Prostate gland (tissue), 2 donors: ENCODE measurements at regions not wholly inside any gene's neighbourhood (a gene's known extent, or its start where the extent isn't known, plus 50 kb on each side); places are given as distances from the start of the nearest gene placed in this dataset.

ENCODE experiments used
- DNase-seq: peaks from one replicate; pipeline ENCODE4 v3.0.0-alpha.2; 2019; ENCODE audit warnings: low spot score
- H3K27ac ChIP-seq, 2 donors: fragments of 200-600 bp; sonication (generic); 2 replicates each; pipeline ENCODE4 v1.5.1; 2017 to 2019
- H3K27me3 ChIP-seq: fragments of 200-600 bp; sonication (generic); replicated peaks from 2 replicates; pipeline ENCODE4 v1.5.1; 2019; ENCODE audit not compliant: insufficient read depth
- H3K36me3 ChIP-seq, 2 donors: fragments of 200-600 bp; sonication (generic); 1 replicate in 1 of 2; 2 replicates in 1 of 2; pipeline versions ENCODE4 v1.5.1 to v1.8.1; 2017 to 2019
- H3K4me1 ChIP-seq: fragments of 200-600 bp; sonication (generic); replicated peaks from 2 replicates; pipeline ENCODE4 v1.5.1; 2019
- H3K4me3 ChIP-seq, 2 donors: fragments of 200-600 bp; sonication (generic); 2 replicates each; pipeline ENCODE4 v1.5.1; 2017 to 2019
- H3K9me3 ChIP-seq: fragments of 200-600 bp; sonication (generic); 2 replicates; pipeline ENCODE4 v1.5.1; 2017
- CTCF ChIP-seq, 4 experiments: fragments of 200-600 bp in 2 of 4; fragments of 450-650 bp in 2 of 4; sonication (generic) in 2 of 4; IDR thresholded peaks; 1 replicate in 3 of 4; 2 replicates in 1 of 4; pipeline ENCODE4 v1.5.1; 2016 to 2019; ENCODE audit warnings: antibody characterized with exemption in 4 of 4, mild to moderate bottlenecking in 2 of 4, moderate library complexity in 2 of 4
- POLR2A ChIP-seq: fragments of 450-650 bp; IDR thresholded peaks from one replicate; pipeline ENCODE4 v1.6.1; 2016; ENCODE audit warnings: antibody characterized with exemption, mild to moderate bottlenecking
- POLR2AphosphoS5 ChIP-seq: sonication (generic); formaldehyde crosslinking; IDR thresholded peaks from one replicate; pipeline ENCODE4 v1.6.1; 2017; ENCODE audit warnings: antibody characterized with exemption
- WGBS: methylation state at CpG from one replicate; pipeline ENCODE4 v1.1.5; 2018; 5-methylcytosine and 5-hydroxymethylcytosine counted together
- intact Hi-C: fragments of 100-400 bp; cut with DNase I; formaldehyde crosslinking; loops from one replicate; pipeline ENCODE4 v1.14.2; 2022

- Histone ChIP-seq H3K27ac (no peak overlapping the region), H3K27me3 (no peaks in the 10 kb centered on the region), H3K36me3 (no peaks in the 10 kb centered on the region), H3K4me1 (no peaks in the 10 kb centered on the region), H3K4me3 (no peak overlapping the region), H3K9me3 (no peaks in the 10 kb centered on the region)
- DNase-seq: no peak
- TF ChIP-seq POLR2A (no peak), CTCF (IDR thresholded peaks at IDR 0.05) (no peak), POLR2AphosphoS5 (no peak)
- WGBS: 93% methylated on average over 3 of the region's 3 CpGs
- intact Hi-C loops: no loop called here
These were observed 65.0 kb upstream of the MAGI1 start for GRCh38 chr3:66103729-66104128.

GRCh38 chr3:66101901-66102300 lies 63.2 kb upstream of the MAGI1 start:
- Histone ChIP-seq H3K4me1 (no peaks in the 10 kb centered on the region), H3K9me3 (no peaks in the 10 kb centered on the region), H3K27ac (no peak overlapping the region), H3K27me3 (no peaks in the 10 kb centered on the region), H3K4me3 (no peak overlapping the region), H3K36me3 (no peaks in the 10 kb centered on the region)
- 70% methylated on average over 3 of the region's 3 CpGs for WGBS
- intact Hi-C loops: no loop called here
- TF ChIP-seq POLR2A (no peak), CTCF (IDR thresholded peaks at IDR 0.05) (no peak), POLR2AphosphoS5 (no peak)
- DNase-seq: no peak

- WGBS: 58% methylated on average over 1 of the region's 1 CpG
- no peaks in the 10 kb centered on the region for H3K9me3 ChIP-seq
- DNase-seq: no peak
- H3K27ac ChIP-seq: no peak overlapping the region
- no peaks in the 10 kb centered on the region for H3K36me3 ChIP-seq
- no peak for TF ChIP-seq POLR2A
- TF ChIP-seq POLR2AphosphoS5: no peak
- TF ChIP-seq CTCF (IDR thresholded peaks at IDR 0.05): no peak
- no peaks in the 10 kb centered on the region for H3K27me3 ChIP-seq
- no peak overlapping the region for H3K4me3 ChIP-seq
- H3K4me1 ChIP-seq: no peaks in the 10 kb centered on the region
- intact Hi-C loops: no loop called here
These were observed 60.9 kb upstream of the MAGI1 start for GRCh38 chr3:66099541-66100065.

GRCh38 chr3:66098436-66098835 lies 59.7 kb upstream of the MAGI1 start:
- H3K4me3 ChIP-seq: no peak overlapping the region
- WGBS: 82% methylated on average over 4 of the region's 4 CpGs
- no peaks in the 10 kb centered on the region for H3K9me3 ChIP-seq
- no peaks in the 10 kb centered on the region for H3K36me3 ChIP-seq
- H3K27me3 ChIP-seq: no peaks in the 10 kb centered on the region
- intact Hi-C loops: no loop called here
- H3K27ac ChIP-seq: no peak overlapping the region
- H3K4me1 ChIP-seq: no peaks in the 10 kb centered on the region
- no peak for DNase-seq
- no peak for TF ChIP-seq POLR2A
- no peak for TF ChIP-seq CTCF (IDR thresholded peaks at IDR 0.05)
- TF ChIP-seq POLR2AphosphoS5: no peak

- H3K4me3 ChIP-seq: no peak overlapping the region
- no peak for DNase-seq
- no peaks in the 10 kb centered on the region for H3K36me3 ChIP-seq
- intact Hi-C loops: no loop called here
- WGBS: 93% methylated on average over 4 of the region's 4 CpGs
- H3K4me1 ChIP-seq: no peaks in the 10 kb centered on the region
- no peak overlapping the region for H3K27ac ChIP-seq
- H3K9me3 ChIP-seq: no peaks in the 10 kb centered on the region
- no peak for TF ChIP-seq POLR2AphosphoS5
- no peak for TF ChIP-seq POLR2A
- no peak for TF ChIP-seq CTCF (IDR thresholded peaks at IDR 0.05)
- H3K27me3 ChIP-seq: no peaks in the 10 kb centered on the region
These were observed 58.9 kb upstream of the MAGI1 start for GRCh38 chr3:66097647-66098046.
